ENCODE measurements at regions not wholly inside any gene's neighbourhood (a gene's known extent, or its start where the extent isn't known, plus 50 kb on each side); places are given as distances from the start of the nearest gene placed in this dataset.

- TF ChIP-seq CTCF (IDR thresholded peaks at IDR 0.05; ENCODE audit: poor library complexity), result peak; percentile 33
- no peak for TF ChIP-seq EZH2phosphoT487 (IDR thresholded peaks at IDR 0.05; ENCODE audit: low read depth, severe bottlenecking, unreplicated experiment)
Measured at GRCh38 chr2:212863185-212863588, 288.2 kb downstream of the IKZF2 start.
